Hepatocyte (in vitro differentiated cells): ENCODE measurements at regions not wholly inside any gene's neighbourhood (a gene's known extent, or its start where the extent isn't known, plus 50 kb on each side); places are given as distances from the start of the nearest gene placed in this dataset.

Source experiments
- EZH2 ChIP-seq: fragments of 200-600 bp; sonication (generic); IDR thresholded peaks from 2 replicates; pipeline ENCODE4 v1.6.1; 2016; ENCODE audit warnings: antibody characterized with exemption, mild to moderate bottlenecking, borderline replicate concordance
- TF ChIP-seq, protein P1 (sequence below): fragments of 200-600 bp; sonication (generic); IDR thresholded peaks from 2 replicates; pipeline ENCODE4 v1.5.1; 2016; ENCODE audit warnings: antibody characterized with exemption, mild to moderate bottlenecking; ENCODE audit not compliant: poor library complexity

DNA sequence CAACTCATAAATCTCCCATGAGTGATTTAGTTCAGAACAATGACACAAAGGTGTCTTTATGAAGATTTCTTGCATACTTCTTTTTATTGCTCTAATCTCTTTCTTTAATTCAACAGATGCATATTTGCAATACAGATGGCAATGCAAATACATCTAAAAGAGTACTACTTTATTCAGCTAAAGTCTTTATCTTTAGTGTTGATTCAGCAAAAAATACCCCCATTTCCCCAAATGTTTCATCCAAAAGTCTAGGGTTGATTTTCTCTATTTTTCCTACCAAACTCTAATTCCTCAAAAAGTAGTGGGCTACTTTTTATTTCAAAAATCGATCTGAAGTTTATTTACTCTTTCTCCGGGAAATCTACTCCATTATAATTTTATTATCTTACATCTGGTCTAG is 1055.2 kb downstream of the STIM2 start:
- no peak for TF ChIP-seq EZH2
- TF ChIP-seq, protein P1, sequence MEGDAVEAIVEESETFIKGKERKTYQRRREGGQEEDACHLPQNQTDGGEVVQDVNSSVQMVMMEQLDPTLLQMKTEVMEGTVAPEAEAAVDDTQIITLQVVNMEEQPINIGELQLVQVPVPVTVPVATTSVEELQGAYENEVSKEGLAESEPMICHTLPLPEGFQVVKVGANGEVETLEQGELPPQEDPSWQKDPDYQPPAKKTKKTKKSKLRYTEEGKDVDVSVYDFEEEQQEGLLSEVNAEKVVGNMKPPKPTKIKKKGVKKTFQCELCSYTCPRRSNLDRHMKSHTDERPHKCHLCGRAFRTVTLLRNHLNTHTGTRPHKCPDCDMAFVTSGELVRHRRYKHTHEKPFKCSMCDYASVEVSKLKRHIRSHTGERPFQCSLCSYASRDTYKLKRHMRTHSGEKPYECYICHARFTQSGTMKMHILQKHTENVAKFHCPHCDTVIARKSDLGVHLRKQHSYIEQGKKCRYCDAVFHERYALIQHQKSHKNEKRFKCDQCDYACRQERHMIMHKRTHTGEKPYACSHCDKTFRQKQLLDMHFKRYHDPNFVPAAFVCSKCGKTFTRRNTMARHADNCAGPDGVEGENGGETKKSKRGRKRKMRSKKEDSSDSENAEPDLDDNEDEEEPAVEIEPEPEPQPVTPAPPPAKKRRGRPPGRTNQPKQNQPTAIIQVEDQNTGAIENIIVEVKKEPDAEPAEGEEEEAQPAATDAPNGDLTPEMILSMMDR = no peak
